ENCODE measurements at regions not wholly inside any gene's neighbourhood (a gene's known extent, or its start where the extent isn't known, plus 50 kb on each side); places are given as distances from the start of the nearest gene placed in this dataset.
A peak's percentile ranks its signal among the peaks of the same experiment; 100 is the strongest.
"Not testable (repeated sequence)": the region's sequence is repeated elsewhere in the genome, so short reads cannot be mapped to it uniquely, and the experiment has no call there.

GRCh38 chr6:28623242-28623641 is 97.6 kb downstream of the GPX5 start:
- not testable (repeated sequence) for DNase-seq

- not testable (repeated sequence) for DNase-seq
Measured at GRCh38 chr6:28626386-28626785, 100.7 kb downstream of the GPX5 start.

GRCh38 chr6:28632326-28632851 is 106.7 kb downstream of the GPX5 start:
- no peak for DNase-seq

- no peak for DNase-seq
Measured at GRCh38 chr6:28633445-28634215, 107.9 kb downstream of the GPX5 start.

- DNase-seq, result no peak
Measured at GRCh38 chr6:28634411-28634760, 108.7 kb downstream of the GPX5 start.

- peak; percentile 50 to 72 for DNase-seq
Measured at GRCh38 chr6:28634761-28635546, 109.3 kb downstream of the GPX5 start.

- peak; percentile 11 to 60 for DNase-seq
Measured at GRCh38 chr6:28635547-28636158, 110.0 kb downstream of the GPX5 start.

GRCh38 chr6:28638787-28639430 is 113.2 kb downstream of the GPX5 start:
- DNase-seq, result no peak

GRCh38 chr6:28639445-28640290 is 114.0 kb downstream of the GPX5 start:
- not testable (repeated sequence) for DNase-seq

- peak; percentile 72 to 82 for DNase-seq
Measured at GRCh38 chr6:28643017-28643740, 117.5 kb downstream of the GPX5 start.

- no peak for DNase-seq
Measured at GRCh38 chr6:28646650-28647049, 121.0 kb downstream of the GPX5 start.

- peak; percentile 90 to 97 for DNase-seq
Measured at GRCh38 chr6:28648035-28648877, 122.6 kb downstream of the GPX5 start.

GRCh38 chr6:28648878-28649375 is 123.2 kb downstream of the GPX5 start:
- DNase-seq, result peak; percentile 73 to 77

- DNase-seq, result no peak
Measured at GRCh38 chr6:28651161-28651560, 125.5 kb downstream of the GPX5 start.

- no peak for DNase-seq
Measured at GRCh38 chr6:28653876-28654275, 128.2 kb downstream of the GPX5 start.

GRCh38 chr6:28655164-28655563 is 129.5 kb downstream of the GPX5 start:
- DNase-seq, result no peak

- no peak for DNase-seq
Measured at GRCh38 chr6:28656715-28657114, 131.0 kb downstream of the GPX5 start.

- DNase-seq, result peak in 1 of 2 experiments; percentile 15
Measured at GRCh38 chr6:28657381-28657768, 131.7 kb downstream of the GPX5 start.

- peak; percentile 42 to 59 for DNase-seq
Measured at GRCh38 chr6:28657769-28658465, 132.2 kb downstream of the GPX5 start.

Measured in NCI-H524 (cell line).